Neural cell (in vitro differentiated cells): ENCODE measurements at regions not wholly inside any gene's neighbourhood (a gene's known extent, or its start where the extent isn't known, plus 50 kb on each side); places are given as distances from the start of the nearest gene placed in this dataset.

Source experiments
- H2AFZ ChIP-seq: fragments of 200-600, 300-800 bp; sonication (generic), shearing (Covaris generic); 2 replicates; pipeline ENCODE4 v1.6.0; 2014; ENCODE audit warnings: low read depth, mild to moderate bottlenecking, antibody characterized with exemption, low read length, moderate library complexity
- H3F3A ChIP-seq: fragments of 200-600 bp; shearing (Covaris generic); 2 replicates; pipeline ENCODE4 v1.6.1; 2016; ENCODE audit warnings: mild to moderate bottlenecking, moderate library complexity, mixed read lengths, antibody characterized with exemption, low read length; ENCODE audit not compliant: insufficient read depth, poor library complexity, severe bottlenecking
- H3K27ac ChIP-seq: fragments of 200-600, 300-800 bp; sonication (generic), shearing (Covaris generic); 2 replicates; pipeline ENCODE4 v1.5.1; 2014; ENCODE audit warnings: mild to moderate bottlenecking, low read length, moderate library complexity
- H3K27me3 ChIP-seq: fragments of 300-800, 200-600 bp; sonication (generic), shearing (Covaris generic); 2 replicates; pipeline ENCODE4 v1.6.0; 2014; ENCODE audit warnings: mild to moderate bottlenecking, low read depth, low read length, moderate library complexity; ENCODE audit not compliant: insufficient read depth
- H3K36me3 ChIP-seq: fragments of 300-800, 200-600 bp; sonication (generic), shearing (Covaris generic); 2 replicates; pipeline ENCODE4 v1.5.1; 2014; ENCODE audit warnings: mild to moderate bottlenecking, antibody characterized with exemption, low read length, moderate library complexity; ENCODE audit not compliant: insufficient read depth
- H3K4me2 ChIP-seq: fragments of 300-800, 200-600 bp; sonication (generic), shearing (Covaris generic); 2 replicates; pipeline ENCODE4 v1.6.0; 2014; ENCODE audit warnings: mild to moderate bottlenecking, low read length
- H3K4me3 ChIP-seq: fragments of 300-800, 200-600 bp; sonication (generic), shearing (Covaris generic); 2 replicates; pipeline ENCODE4 v1.5.1; 2014; ENCODE audit warnings: mild to moderate bottlenecking, low read length, moderate library complexity
- H3K79me2 ChIP-seq: fragments of 200-600 bp; shearing (Covaris generic); replicated peaks from 2 replicates; pipeline ENCODE4 v1.6.0; 2014; ENCODE audit warnings: mild to moderate bottlenecking, low read length, moderate library complexity; ENCODE audit not compliant: insufficient read depth
- H3K9ac ChIP-seq: fragments of 300-800, 200-600 bp; sonication (generic), shearing (Covaris generic); 2 replicates; pipeline ENCODE4 v1.6.1; 2016; ENCODE audit warnings: mild to moderate bottlenecking, low read length, mixed read lengths
- H3K9me2 ChIP-seq: fragments of 200-600 bp; shearing (Covaris generic); 2 replicates; pipeline ENCODE4 v1.6.1; 2016; ENCODE audit warnings: mild to moderate bottlenecking, low read length, mixed read lengths; ENCODE audit not compliant: insufficient read depth
- H3K9me3 ChIP-seq: fragments of 200-600, 300-800 bp; sonication (generic), shearing (Covaris generic); 2 replicates; pipeline ENCODE4 v1.6.1; 2016; ENCODE audit warnings: mild to moderate bottlenecking, mixed run types, low read length, moderate library complexity, mixed read lengths
- H4K20me1 ChIP-seq: fragments of 200-600 bp; shearing (Covaris generic); 2 replicates; pipeline ENCODE4 v1.6.1; 2016; ENCODE audit warnings: mild to moderate bottlenecking, mixed run types; ENCODE audit not compliant: insufficient read depth
- EP300 ChIP-seq: fragments of 450-650 bp; conservative IDR thresholded peaks from 2 replicates; pipeline ENCODE4 v1.6.1; 2014; ENCODE audit warnings: antibody characterized with exemption, mild to moderate bottlenecking, moderate library complexity; ENCODE audit not compliant: poor library complexity, severe bottlenecking
- EZH2 ChIP-seq: fragments of 200-600, 300-800 bp; shearing (Covaris generic), sonication (generic); IDR thresholded peaks from 2 replicates; pipeline ENCODE4 v1.6.1; 2014; ENCODE audit warnings: antibody characterized with exemption, low read length, borderline replicate concordance, mild to moderate bottlenecking; ENCODE audit not compliant: insufficient read depth, poor library complexity, severe bottlenecking
- MXI1 ChIP-seq: fragments of 450-650 bp; conservative IDR thresholded peaks from 2 replicates; pipeline ENCODE4 v1.6.1; 2014; ENCODE audit warnings: antibody characterized with exemption, mild to moderate bottlenecking; ENCODE audit not compliant: poor library complexity, severe bottlenecking
- POLR2AphosphoS5 ChIP-seq: IDR thresholded peaks from 2 replicates; pipeline ENCODE4 v1.6.1; 2012
- RAD21 ChIP-seq: fragments of 450-650 bp; conservative IDR thresholded peaks from 2 replicates; pipeline ENCODE4 v1.6.1; 2014; ENCODE audit warnings: antibody characterized with exemption, mild to moderate bottlenecking, moderate library complexity
- SMC3 ChIP-seq: fragments of 450-650 bp; conservative IDR thresholded peaks from 2 replicates; pipeline ENCODE4 v1.6.1; 2014; ENCODE audit warnings: antibody characterized with exemption, mild to moderate bottlenecking, moderate library complexity; ENCODE audit not compliant: poor library complexity
- TAF1 ChIP-seq: IDR thresholded peaks from 2 replicates; pipeline ENCODE4 v1.6.1; 2012; ENCODE audit warnings: low read depth
- TF ChIP-seq, protein P1 (sequence below): fragments of 450-650 bp; IDR thresholded peaks from 2 replicates; pipeline ENCODE4 v1.5.1; 2014; ENCODE audit warnings: antibody characterized with exemption, mild to moderate bottlenecking, moderate library complexity; ENCODE audit not compliant: poor library complexity, severe bottlenecking
- TF ChIP-seq, protein P2 (sequence below): IDR thresholded peaks from 2 replicates; pipeline ENCODE4 v1.6.1; 2012; ENCODE audit warnings: borderline replicate concordance

DNA sequence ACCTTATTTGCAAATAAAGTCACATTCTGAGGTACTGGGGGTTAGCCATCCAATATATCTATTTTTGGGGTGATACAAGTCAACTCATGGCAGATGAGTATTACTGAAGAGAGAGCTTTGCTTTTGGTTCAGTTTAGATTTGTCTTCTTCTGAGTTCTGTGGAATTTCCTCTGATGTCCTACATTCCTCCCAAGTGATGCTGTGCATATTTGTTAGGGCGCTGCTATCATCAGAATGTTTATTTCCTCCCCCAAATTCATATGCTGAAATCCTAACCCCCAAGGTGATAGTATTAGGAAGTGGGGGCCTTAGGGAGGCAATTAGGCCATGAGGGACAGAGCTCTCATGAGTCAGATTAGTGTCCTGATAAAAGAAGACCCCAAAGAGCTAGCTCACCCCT, 96.2 kb upstream of the WLS start:
- H3K4me3 ChIP-seq: no peak overlapping the region
- no peaks in the 10 kb centered on the region for H3K79me2 ChIP-seq
- no peak overlapping the region for H2AFZ ChIP-seq
- H3K36me3 ChIP-seq: no peaks in the 10 kb centered on the region
- H3K9me2 ChIP-seq: no peaks in the 10 kb centered on the region
- no peak overlapping the region for H3K27ac ChIP-seq
- H3K9me3 ChIP-seq: no peaks in the 10 kb centered on the region
- H3K27me3 ChIP-seq: no peaks in the 10 kb centered on the region
- no peaks in the 10 kb centered on the region for H4K20me1 ChIP-seq
- no peak overlapping the region for H3K9ac ChIP-seq
- no peak overlapping the region for H3K4me2 ChIP-seq
- TF ChIP-seq POLR2AphosphoS5 (no peak), TAF1 (no peak), EP300 (no peak)
- H3F3A ChIP-seq: no peaks in the 10 kb centered on the region

DNA sequence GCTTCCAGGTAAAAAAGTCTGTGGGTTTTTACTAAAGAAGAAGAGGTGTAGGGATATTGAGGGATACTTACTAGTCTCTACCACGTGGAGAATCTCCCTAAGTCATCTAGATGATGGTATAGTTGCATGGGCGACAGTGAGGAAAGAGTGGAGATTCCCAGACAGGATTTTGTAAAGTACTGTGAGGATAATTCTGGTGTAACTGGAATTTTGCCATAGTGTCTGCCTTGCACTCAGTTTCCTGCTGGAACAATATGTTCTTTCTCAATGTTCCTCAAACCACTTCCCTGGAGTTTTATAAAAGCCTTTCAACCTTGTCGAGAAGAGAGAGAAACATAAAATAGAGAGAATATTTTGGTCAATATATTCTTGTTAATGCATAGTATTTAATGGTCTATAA, 95.1 kb upstream of the WLS start:
- no peaks in the 10 kb centered on the region for H3K36me3 ChIP-seq
- no peaks in the 10 kb centered on the region for H3K9me2 ChIP-seq
- no peak overlapping the region for H3K4me3 ChIP-seq
- no peak overlapping the region for H2AFZ ChIP-seq
- no peaks in the 10 kb centered on the region for H3K27me3 ChIP-seq
- TF ChIP-seq EP300: no peak
- no peak for TF ChIP-seq TAF1
- TF ChIP-seq, protein P1, sequence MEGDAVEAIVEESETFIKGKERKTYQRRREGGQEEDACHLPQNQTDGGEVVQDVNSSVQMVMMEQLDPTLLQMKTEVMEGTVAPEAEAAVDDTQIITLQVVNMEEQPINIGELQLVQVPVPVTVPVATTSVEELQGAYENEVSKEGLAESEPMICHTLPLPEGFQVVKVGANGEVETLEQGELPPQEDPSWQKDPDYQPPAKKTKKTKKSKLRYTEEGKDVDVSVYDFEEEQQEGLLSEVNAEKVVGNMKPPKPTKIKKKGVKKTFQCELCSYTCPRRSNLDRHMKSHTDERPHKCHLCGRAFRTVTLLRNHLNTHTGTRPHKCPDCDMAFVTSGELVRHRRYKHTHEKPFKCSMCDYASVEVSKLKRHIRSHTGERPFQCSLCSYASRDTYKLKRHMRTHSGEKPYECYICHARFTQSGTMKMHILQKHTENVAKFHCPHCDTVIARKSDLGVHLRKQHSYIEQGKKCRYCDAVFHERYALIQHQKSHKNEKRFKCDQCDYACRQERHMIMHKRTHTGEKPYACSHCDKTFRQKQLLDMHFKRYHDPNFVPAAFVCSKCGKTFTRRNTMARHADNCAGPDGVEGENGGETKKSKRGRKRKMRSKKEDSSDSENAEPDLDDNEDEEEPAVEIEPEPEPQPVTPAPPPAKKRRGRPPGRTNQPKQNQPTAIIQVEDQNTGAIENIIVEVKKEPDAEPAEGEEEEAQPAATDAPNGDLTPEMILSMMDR: no peak
- TF ChIP-seq RAD21: no peak
- TF ChIP-seq SMC3: no peak
- TF ChIP-seq, protein P2, sequence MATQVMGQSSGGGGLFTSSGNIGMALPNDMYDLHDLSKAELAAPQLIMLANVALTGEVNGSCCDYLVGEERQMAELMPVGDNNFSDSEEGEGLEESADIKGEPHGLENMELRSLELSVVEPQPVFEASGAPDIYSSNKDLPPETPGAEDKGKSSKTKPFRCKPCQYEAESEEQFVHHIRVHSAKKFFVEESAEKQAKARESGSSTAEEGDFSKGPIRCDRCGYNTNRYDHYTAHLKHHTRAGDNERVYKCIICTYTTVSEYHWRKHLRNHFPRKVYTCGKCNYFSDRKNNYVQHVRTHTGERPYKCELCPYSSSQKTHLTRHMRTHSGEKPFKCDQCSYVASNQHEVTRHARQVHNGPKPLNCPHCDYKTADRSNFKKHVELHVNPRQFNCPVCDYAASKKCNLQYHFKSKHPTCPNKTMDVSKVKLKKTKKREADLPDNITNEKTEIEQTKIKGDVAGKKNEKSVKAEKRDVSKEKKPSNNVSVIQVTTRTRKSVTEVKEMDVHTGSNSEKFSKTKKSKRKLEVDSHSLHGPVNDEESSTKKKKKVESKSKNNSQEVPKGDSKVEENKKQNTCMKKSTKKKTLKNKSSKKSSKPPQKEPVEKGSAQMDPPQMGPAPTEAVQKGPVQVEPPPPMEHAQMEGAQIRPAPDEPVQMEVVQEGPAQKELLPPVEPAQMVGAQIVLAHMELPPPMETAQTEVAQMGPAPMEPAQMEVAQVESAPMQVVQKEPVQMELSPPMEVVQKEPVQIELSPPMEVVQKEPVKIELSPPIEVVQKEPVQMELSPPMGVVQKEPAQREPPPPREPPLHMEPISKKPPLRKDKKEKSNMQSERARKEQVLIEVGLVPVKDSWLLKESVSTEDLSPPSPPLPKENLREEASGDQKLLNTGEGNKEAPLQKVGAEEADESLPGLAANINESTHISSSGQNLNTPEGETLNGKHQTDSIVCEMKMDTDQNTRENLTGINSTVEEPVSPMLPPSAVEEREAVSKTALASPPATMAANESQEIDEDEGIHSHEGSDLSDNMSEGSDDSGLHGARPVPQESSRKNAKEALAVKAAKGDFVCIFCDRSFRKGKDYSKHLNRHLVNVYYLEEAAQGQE: no peak
- TF ChIP-seq POLR2AphosphoS5: no peak
- no peak for TF ChIP-seq MXI1
- TF ChIP-seq EZH2: no peak
- H3K9ac ChIP-seq: no peak overlapping the region
- H3K27ac ChIP-seq: no peak overlapping the region
- no peak overlapping the region for H3K4me2 ChIP-seq
- no peaks in the 10 kb centered on the region for H3K79me2 ChIP-seq
- H4K20me1 ChIP-seq: no peaks in the 10 kb centered on the region
- H3F3A ChIP-seq: no peaks in the 10 kb centered on the region
- no peaks in the 10 kb centered on the region for H3K9me3 ChIP-seq

DNA sequence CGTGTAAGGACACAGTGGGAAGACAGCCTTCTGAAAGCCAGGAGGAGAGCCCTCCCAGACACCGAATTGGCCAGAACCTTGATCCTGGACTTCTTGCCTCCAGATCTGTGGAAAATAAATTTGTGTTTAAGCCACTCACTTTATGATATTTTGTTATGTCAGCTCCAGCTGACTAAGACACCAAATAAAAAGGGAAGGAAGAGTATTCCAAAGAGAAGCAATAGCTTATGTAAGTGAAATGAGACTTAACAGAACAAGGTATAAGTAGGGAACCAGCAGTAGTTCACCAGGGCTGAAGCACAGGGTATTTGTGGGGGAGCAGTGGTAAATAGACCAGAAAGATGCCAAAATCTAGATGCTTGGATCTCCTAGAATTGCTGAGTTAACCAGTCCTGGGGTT, 94.2 kb upstream of the WLS start:
- no peaks in the 10 kb centered on the region for H3K9me3 ChIP-seq
- no peak overlapping the region for H3K27ac ChIP-seq

More for the DNA sequence above, 94.2 kb upstream of the WLS start:
- Histone ChIP-seq H3K4me3 (no peak overlapping the region), H3K27me3 (no peaks in the 10 kb centered on the region), H2AFZ (no peak overlapping the region), H3K4me2 (no peak overlapping the region), H3K79me2 (no peaks in the 10 kb centered on the region), H3K9me2 (no peaks in the 10 kb centered on the region), H4K20me1 (no peaks in the 10 kb centered on the region), H3K9ac (no peak overlapping the region), H3F3A (no peaks in the 10 kb centered on the region), H3K36me3 (no peaks in the 10 kb centered on the region)
- TF ChIP-seq MXI1 (no peak), TAF1 (no peak), POLR2AphosphoS5 (no peak), SMC3 (no peak), EP300 (no peak), EZH2 (no peak), RAD21 (no peak)
- TF ChIP-seq, protein P1: no peak
- TF ChIP-seq, protein P2: no peak
